DND-41 (cell line): ENCODE measurements at regions not wholly inside any gene's neighbourhood (a gene's known extent, or its start where the extent isn't known, plus 50 kb on each side); places are given as distances from the start of the nearest gene placed in this dataset.

Experiments used
- ATAC-seq: fragments of 200-7000 bp; cut with Tn5 transposase; 3 replicates; pipeline ENCODE4 v1.9.1; 2021; ENCODE audit warnings: low read depth; ENCODE audit not compliant: insufficient read depth
- DNase-seq: peaks from one replicate; pipeline ENCODE4 v3.0.0-alpha.2; 2020
- H2AFZ ChIP-seq: 2 replicates; pipeline ENCODE4 v1.6.0; 2012; ENCODE audit warnings: low read depth, low read length
- H3K27ac ChIP-seq: 2 replicates; pipeline ENCODE4 v1.5.1; 2012; ENCODE audit warnings: low read length, inconsistent platforms
- H3K27me3 ChIP-seq: fragments of 200-600 bp; sonication (generic); 2 replicates; pipeline ENCODE4 v1.6.0; 2012; ENCODE audit warnings: low read length, mild to moderate bottlenecking, inconsistent platforms; ENCODE audit not compliant: insufficient read depth, poor library complexity
- H3K36me3 ChIP-seq: 2 replicates; pipeline ENCODE4 v1.5.1; 2012; ENCODE audit warnings: low read length, inconsistent platforms; ENCODE audit not compliant: insufficient read depth
- H3K4me1 ChIP-seq: 2 replicates; pipeline ENCODE4 v1.5.1; 2012; ENCODE audit warnings: mild to moderate bottlenecking, low read length; ENCODE audit not compliant: insufficient read depth
- H3K4me2 ChIP-seq: 2 replicates; pipeline ENCODE4 v1.6.0; 2012; ENCODE audit warnings: mild to moderate bottlenecking, moderate library complexity, low read length, inconsistent platforms; ENCODE audit not compliant: insufficient read depth
- H3K4me3 ChIP-seq, 2 experiments: fragments of 200-600 bp in 1 of 2; shearing (Covaris generic) in 1 of 2; 2 replicates each; pipeline ENCODE4 v1.5.1; 2012 to 2016; ENCODE audit warnings: inconsistent platforms in 2 of 2, low read length in 2 of 2, mild to moderate bottlenecking in 2 of 2, low read depth in 1 of 2, moderate library complexity in 1 of 2
- H3K79me2 ChIP-seq: 2 replicates; pipeline ENCODE4 v1.6.0; 2012; ENCODE audit warnings: low read length, inconsistent platforms; ENCODE audit not compliant: insufficient read depth
- H3K9ac ChIP-seq: 2 replicates; pipeline ENCODE4 v1.6.0; 2012; ENCODE audit warnings: low read depth, mild to moderate bottlenecking, inconsistent platforms, low read length, moderate library complexity
- H3K9me3 ChIP-seq: 2 replicates; pipeline ENCODE4 v1.5.1; 2012; ENCODE audit warnings: low read length, moderate library complexity, mild to moderate bottlenecking, inconsistent platforms; ENCODE audit not compliant: insufficient read depth, severe bottlenecking
- H4K20me1 ChIP-seq: 2 replicates; pipeline ENCODE4 v1.6.0; 2012; ENCODE audit warnings: low read length; ENCODE audit not compliant: insufficient read depth
- EZH2 ChIP-seq: IDR thresholded peaks from 3 replicates; pipeline ENCODE4 v1.6.1; 2012; ENCODE audit warnings: borderline replicate concordance, low read depth, mild to moderate bottlenecking, moderate library complexity, low read length, inconsistent platforms; ENCODE audit not compliant: severe bottlenecking
- TF ChIP-seq, protein P1 (sequence below): IDR thresholded peaks from 2 replicates; pipeline ENCODE4 v1.5.1; 2012; ENCODE audit warnings: borderline replicate concordance, low read length, moderate library complexity, mild to moderate bottlenecking; ENCODE audit not compliant: poor library complexity, severe bottlenecking; ENCODE audit errors: extremely low read depth

GRCh38 chr15:39501366-39502081 lies 79.4 kb upstream of the THBS1 start:
- no peaks in the 10 kb centered on the region for H4K20me1 ChIP-seq
- no peaks in the 10 kb centered on the region for H3K36me3 ChIP-seq
- H3K4me2 ChIP-seq: no peak overlapping the region
- H3K79me2 ChIP-seq: no peaks in the 10 kb centered on the region
- no peak overlapping the region for H3K27ac ChIP-seq
- peaks cover 11% of the 10 kb centered on the region for H3K4me1 ChIP-seq
- peaks cover 3% of the 10 kb centered on the region for H3K27me3 ChIP-seq
- no peak for DNase-seq
- no peak for TF ChIP-seq EZH2
- TF ChIP-seq, protein P1, sequence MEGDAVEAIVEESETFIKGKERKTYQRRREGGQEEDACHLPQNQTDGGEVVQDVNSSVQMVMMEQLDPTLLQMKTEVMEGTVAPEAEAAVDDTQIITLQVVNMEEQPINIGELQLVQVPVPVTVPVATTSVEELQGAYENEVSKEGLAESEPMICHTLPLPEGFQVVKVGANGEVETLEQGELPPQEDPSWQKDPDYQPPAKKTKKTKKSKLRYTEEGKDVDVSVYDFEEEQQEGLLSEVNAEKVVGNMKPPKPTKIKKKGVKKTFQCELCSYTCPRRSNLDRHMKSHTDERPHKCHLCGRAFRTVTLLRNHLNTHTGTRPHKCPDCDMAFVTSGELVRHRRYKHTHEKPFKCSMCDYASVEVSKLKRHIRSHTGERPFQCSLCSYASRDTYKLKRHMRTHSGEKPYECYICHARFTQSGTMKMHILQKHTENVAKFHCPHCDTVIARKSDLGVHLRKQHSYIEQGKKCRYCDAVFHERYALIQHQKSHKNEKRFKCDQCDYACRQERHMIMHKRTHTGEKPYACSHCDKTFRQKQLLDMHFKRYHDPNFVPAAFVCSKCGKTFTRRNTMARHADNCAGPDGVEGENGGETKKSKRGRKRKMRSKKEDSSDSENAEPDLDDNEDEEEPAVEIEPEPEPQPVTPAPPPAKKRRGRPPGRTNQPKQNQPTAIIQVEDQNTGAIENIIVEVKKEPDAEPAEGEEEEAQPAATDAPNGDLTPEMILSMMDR: no peak
- H3K4me3 ChIP-seq: no peak overlapping the region
- H3K9me3 ChIP-seq: no peaks in the 10 kb centered on the region
- ATAC-seq: no peak
- no peak overlapping the region for H3K9ac ChIP-seq
- no peak overlapping the region for H2AFZ ChIP-seq

DNA sequence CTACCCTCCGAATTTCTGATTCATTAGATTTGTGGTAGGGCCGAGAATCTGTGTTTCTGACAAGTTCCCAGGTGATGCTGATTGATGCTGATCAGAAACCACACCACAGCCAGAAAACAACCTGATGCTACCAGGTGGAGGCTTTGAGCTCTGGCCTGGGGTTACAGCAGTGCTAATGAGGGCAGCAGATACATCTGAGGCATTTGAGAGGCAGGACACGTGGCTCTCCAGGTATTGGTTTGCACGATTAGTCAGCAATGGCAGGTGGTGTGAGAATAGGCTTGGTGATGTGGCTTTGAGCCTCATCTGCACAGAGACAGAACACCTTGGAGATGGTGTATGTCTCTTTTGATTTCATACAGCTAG lies 78.8 kb upstream of the THBS1 start:
- TF ChIP-seq EZH2: no peak
- TF ChIP-seq, protein P1: no peak
- Histone ChIP-seq H3K4me2 (no peak overlapping the region), H3K4me1 (peaks cover 11% of the 10 kb centered on the region), H3K4me3 (no peak overlapping the region), H3K36me3 (no peaks in the 10 kb centered on the region), H4K20me1 (no peaks in the 10 kb centered on the region), H2AFZ (no peak overlapping the region), H3K9me3 (no peaks in the 10 kb centered on the region), H3K27me3 (peaks cover 3% of the 10 kb centered on the region), H3K79me2 (no peaks in the 10 kb centered on the region), H3K27ac (no peak overlapping the region), H3K9ac (no peak overlapping the region)
- DNase-seq (no peak), ATAC-seq (no peak)

GRCh38 chr15:39502611-39503195 lies 78.2 kb upstream of the THBS1 start:
- no peak for TF ChIP-seq EZH2
- TF ChIP-seq, protein P1: no peak
- Histone ChIP-seq H3K27ac (no peak overlapping the region), H3K36me3 (no peaks in the 10 kb centered on the region), H3K4me1 (peaks cover 6% of the 10 kb centered on the region), H2AFZ (no peak overlapping the region), H3K9me3 (no peaks in the 10 kb centered on the region), H3K4me3 (no peak overlapping the region), H3K9ac (no peak overlapping the region), H3K79me2 (no peaks in the 10 kb centered on the region), H3K27me3 (peaks cover 3% of the 10 kb centered on the region), H4K20me1 (no peaks in the 10 kb centered on the region), H3K4me2 (no peak overlapping the region)
- DNase-seq (no peak), ATAC-seq (no peak)
